Heart right ventricle (tissue), 16 donors: ENCODE measurements at regions not wholly inside any gene's neighbourhood (a gene's known extent, or its start where the extent isn't known, plus 50 kb on each side); places are given as distances from the start of the nearest gene placed in this dataset.

Experiments used
- ATAC-seq, 8 donors: fragments of 200-7000 bp; cut with Tn5 transposase; one replicate each; pipeline ENCODE4 v1.9.1; 2020; ENCODE audit warnings: mild to moderate bottlenecking in 8 of 8, moderate library complexity in 8 of 8, moderate number of reproducible peaks in 1 of 8
- DNase-seq, 2 donors: peaks; one replicate each; pipeline ENCODE4 v3.0.0-alpha.2; 2020
- H3K27ac ChIP-seq, 10 donors: fragments of 200-600 bp; sonication (generic) in 2 of 10; one replicate each; pipeline versions ENCODE4 v1.5.0 to v1.8.0; 2020 to 2022; ENCODE audit warnings: mild to moderate bottlenecking in 3 of 10
- H3K27me3 ChIP-seq, 7 donors: fragments of 200-600 bp; one replicate each; pipeline ENCODE4 v1.8.0; 2021 to 2022; ENCODE audit warnings: mild to moderate bottlenecking in 2 of 7
- H3K36me3 ChIP-seq, 9 donors: fragments of 200-600 bp; sonication (generic) in 1 of 9; one replicate each; pipeline versions ENCODE4 v1.5.0 to v1.8.0; 2020 to 2022; ENCODE audit warnings: mild to moderate bottlenecking in 2 of 9
- H3K4me1 ChIP-seq, 9 donors: fragments of 200-600 bp; sonication (generic) in 1 of 9; one replicate each; pipeline versions ENCODE4 v1.5.0 to v1.8.0; 2020 to 2022; ENCODE audit warnings: mild to moderate bottlenecking in 4 of 9
- H3K4me3 ChIP-seq, 10 donors: fragments of 200-600 bp; sonication (generic) in 2 of 10; one replicate each; pipeline versions ENCODE4 v1.5.0 to v1.8.0; 2020 to 2022; ENCODE audit warnings: mild to moderate bottlenecking in 7 of 10, moderate library complexity in 2 of 10
- H3K9me3 ChIP-seq, 11 donors: fragments of 200-600 bp in 10 of 11; sonication (generic) in 2 of 11; one replicate each; pipeline versions ENCODE4 v1.5.0 to v1.8.0; 2013 to 2022; ENCODE audit warnings: mild to moderate bottlenecking in 2 of 11, control low read depth in 1 of 11, moderate library complexity in 1 of 11
- CTCF ChIP-seq, 9 donors: fragments of 200-600 bp; sonication (generic) in 2 of 9; IDR thresholded peaks; one replicate each; pipeline versions ENCODE4 v1.5.0 to v1.8.0; 2021 to 2022; ENCODE audit warnings: antibody characterized with exemption in 9 of 9, mild to moderate bottlenecking in 5 of 9, moderate library complexity in 1 of 9
- WGBS, 2 donors: extraction: QIAGEN DNeasy Blood & Tissue Kit; methylation state at CpG; one replicate each; pipeline ENCODE4 v1.1.7; 2013; ENCODE audit warnings: inconsistent platforms in 1 of 2; 5-methylcytosine and 5-hydroxymethylcytosine counted together
- intact Hi-C, 10 donors: fragments of 100-400 bp; cut with DNase I; formaldehyde crosslinking; loops; one replicate each; pipeline versions ENCODE4 v1.11.1 to v1.14.2; 2022
- donor health status: Arrhythmogenic right ventricular cardiomyopathy.
- donor health status: ischemic (EF 13 %, LVEDD 7.1; RV severe dilation, severe dysfunction).
- donor health status: healthy with polysubstance abuse.
- donor health status: DM: no; HTN: yes; CAD: no.
- donor health status: DM: no; HTN: no; CAD: no.
- donor health status: ischemic (EF 25% LVEDD 6.9; RV normal size, moderate dysfunction).
- donor health status: ischemic (EF 25% LVEDD 5.7; RV mildly dilated, moderate dysfunction).
- donor health status: healthy.
- donor health status: DM: yes; HTN: yes; CAD: no.
- donor health status: Ischemic cardiomyopathy.
- donor health status: ischemic (EF 35%, LVEDD 5.7; RV mildly dilated, moderate dysfunction).
- donor health status: nonischemic (EF 11% LVEDD 7.7; RV severe dilation, severe dysfunction).
- donor health status: DM: yes; HTN: yes; CAD: no.
- donor health status: PGD.
- donor health status: ischemic (EF 29% LVEDD 5.4; RV normal size, mild dysfunction).
- donor health status: nonischemic (EF 23%, LVEDD 6.1; RV moderate dilation, normal function).

GRCh38 chr3:73727117-73727821 lies 102.5 kb upstream of the PDZRN3 start:
- H3K36me3 ChIP-seq, result no peaks in the 10 kb centered on the region
- H3K4me3 ChIP-seq, result no peak overlapping the region
- ATAC-seq (peak; percentile 22 to 78 (median 45)), DNase-seq (no peak)
- 37 to 45% methylated on average over 8 of the region's 8 CpGs for WGBS, 2 donors
- H3K27ac ChIP-seq, result peak overlapping the region in 2 of 10 donors; percentile 31 to 34
- no peak for TF ChIP-seq CTCF (IDR thresholded peaks at IDR 0.05)
- H3K27me3 ChIP-seq, result no peaks in the 10 kb centered on the region
- no peaks in the 10 kb centered on the region for H3K9me3 ChIP-seq
- intact Hi-C loops, result no loop called here
- peaks cover 0 to 25% (median 7%) of the 10 kb centered on the region in 9 donors for H3K4me1 ChIP-seq

- intact Hi-C loops, result no loop called here
- H3K27ac ChIP-seq, result no peak overlapping the region
- no peaks in the 10 kb centered on the region for H3K9me3 ChIP-seq
- H3K4me1 ChIP-seq, result peaks cover 0 to 32% (median 7%) of the 10 kb centered on the region in 9 donors
- DNase-seq (no peak), ATAC-seq (no peak)
- TF ChIP-seq CTCF (IDR thresholded peaks at IDR 0.05), result no peak
- no peaks in the 10 kb centered on the region for H3K27me3 ChIP-seq
- WGBS, 2 donors, result 77 to 78% methylated on average over 3 of the region's 3 CpGs
- no peak overlapping the region for H3K4me3 ChIP-seq
- no peaks in the 10 kb centered on the region for H3K36me3 ChIP-seq
These were observed 98.9 kb upstream of the PDZRN3 start for GRCh38 chr3:73723596-73723995.

GRCh38 chr3:73719861-73720260 lies 95.1 kb upstream of the PDZRN3 start:
- Histone ChIP-seq H3K27me3 (no peaks in the 10 kb centered on the region), H3K4me3 (no peak overlapping the region), H3K4me1 (peaks cover 0 to 18% (median 0%) of the 10 kb centered on the region in 9 donors), H3K9me3 (peaks cover 0 to 5% (median 0%) of the 10 kb centered on the region in 11 donors), H3K36me3 (no peaks in the 10 kb centered on the region), H3K27ac (peak overlapping the region in 2 of 10 donors; percentile 40 to 74)
- TF ChIP-seq CTCF (IDR thresholded peaks at IDR 0.05), result no peak
- WGBS, 2 donors, result 46 to 58% methylated on average over 6 of the region's 6 CpGs
- peak in 1 of 8 donors; percentile 14 for ATAC-seq
- intact Hi-C loops, result no loop called here
- DNase-seq, result no peak

- DNase-seq, result no peak
- Histone ChIP-seq H3K4me1 (peaks cover 0 to 18% (median 0%) of the 10 kb centered on the region in 9 donors), H3K4me3 (no peak overlapping the region), H3K27me3 (no peaks in the 10 kb centered on the region), H3K36me3 (no peaks in the 10 kb centered on the region), H3K9me3 (peaks cover 0 to 5% (median 0%) of the 10 kb centered on the region in 11 donors), H3K27ac (peak overlapping the region in 2 of 10 donors; percentile 40 to 74)
- peak in 1 of 8 donors; percentile 58 for ATAC-seq
- intact Hi-C loops, result no loop called here
- TF ChIP-seq CTCF (IDR thresholded peaks at IDR 0.05), result no peak
- 52 to 70% methylated on average over 5 of the region's 5 CpGs for WGBS, 2 donors
These were observed 94.7 kb upstream of the PDZRN3 start for GRCh38 chr3:73719413-73719851.
